Fibroblast of the aortic adventitia (primary cell): ENCODE measurements at regions not wholly inside any gene's neighbourhood (a gene's known extent, or its start where the extent isn't known, plus 50 kb on each side); places are given as distances from the start of the nearest gene placed in this dataset.

ENCODE experiments used
- DNase-seq: peaks from one replicate; pipeline ENCODE4 v3.0.0-alpha.2; 2010; ENCODE audit warnings: low read depth
- H3K4me3 ChIP-seq: 2 replicates; pipeline ENCODE4 v1.5.1; 2011; ENCODE audit warnings: low read depth, mild to moderate bottlenecking, control low read depth, low read length, moderate library complexity
- CTCF ChIP-seq: IDR thresholded peaks from 2 replicates; pipeline ENCODE4 v1.5.1; 2011; ENCODE audit warnings: mild to moderate bottlenecking, low read length, control low read depth, inconsistent platforms; ENCODE audit not compliant: insufficient read depth

GRCh38 chr17:65438173-65438572 lies 123.3 kb downstream of the AXIN2 start:
- H3K4me3 ChIP-seq = no peak overlapping the region
- TF ChIP-seq CTCF = no peak
- DNase-seq = no peak

GRCh38 chr17:65436871-65437270 lies 124.6 kb downstream of the AXIN2 start:
- no peak for DNase-seq
- peak; percentile 2 for TF ChIP-seq CTCF
- no peak overlapping the region for H3K4me3 ChIP-seq

- no peak for DNase-seq
- no peak for TF ChIP-seq CTCF
- H3K4me3 ChIP-seq = no peak overlapping the region
These were observed 126.6 kb downstream of the AXIN2 start for GRCh38 chr17:65434878-65435277.

GRCh38 chr17:65434251-65434650 lies 127.2 kb downstream of the AXIN2 start:
- no peak for DNase-seq
- H3K4me3 ChIP-seq = no peak overlapping the region
- no peak for TF ChIP-seq CTCF

- no peak overlapping the region for H3K4me3 ChIP-seq
- TF ChIP-seq CTCF = no peak
- no peak for DNase-seq
These were observed 127.9 kb downstream of the AXIN2 start for GRCh38 chr17:65433592-65433991.

GRCh38 chr17:65433157-65433556 lies 128.3 kb downstream of the AXIN2 start:
- DNase-seq = no peak
- no peak overlapping the region for H3K4me3 ChIP-seq
- TF ChIP-seq CTCF = no peak

- DNase-seq = no peak
- TF ChIP-seq CTCF = no peak
- H3K4me3 ChIP-seq = no peak overlapping the region
These were observed 130.3 kb downstream of the AXIN2 start for GRCh38 chr17:65431116-65431515.
